Spleen (tissue), 7 donors: ENCODE measurements at regions not wholly inside any gene's neighbourhood (a gene's known extent, or its start where the extent isn't known, plus 50 kb on each side); places are given as distances from the start of the nearest gene placed in this dataset.

ENCODE experiments used
- POLR2AphosphoS5 ChIP-seq, 3 donors: sonication (generic); formaldehyde crosslinking; IDR thresholded peaks; one replicate each; pipeline ENCODE4 v1.5.1; 2017; ENCODE audit warnings: antibody characterized with exemption in 3 of 3
- TF ChIP-seq, protein P1 (sequence below), 11 experiments: fragments of 200-600 bp in 7 of 11; fragments of 450-650 bp in 4 of 11; sonication (generic) in 4 of 11; IDR thresholded peaks in 8 of 11; conservative IDR thresholded peaks in 3 of 11; 1 replicate in 7 of 11; 2 replicates in 4 of 11; pipeline versions ENCODE4 v1.4.0 to v1.8.0; 2016 to 2021; ENCODE audit warnings: antibody characterized with exemption in 11 of 11, inconsistent platforms in 4 of 11, mild to moderate bottlenecking in 1 of 11
- donor health status: DM: no; HTN: no; CAD: no; lungs with moderate emphysema.
- donor health status: DM: no; HTN: no; CAD: no.
- donor health status: DM: no; HTN: no; CAD: no.

DNA sequence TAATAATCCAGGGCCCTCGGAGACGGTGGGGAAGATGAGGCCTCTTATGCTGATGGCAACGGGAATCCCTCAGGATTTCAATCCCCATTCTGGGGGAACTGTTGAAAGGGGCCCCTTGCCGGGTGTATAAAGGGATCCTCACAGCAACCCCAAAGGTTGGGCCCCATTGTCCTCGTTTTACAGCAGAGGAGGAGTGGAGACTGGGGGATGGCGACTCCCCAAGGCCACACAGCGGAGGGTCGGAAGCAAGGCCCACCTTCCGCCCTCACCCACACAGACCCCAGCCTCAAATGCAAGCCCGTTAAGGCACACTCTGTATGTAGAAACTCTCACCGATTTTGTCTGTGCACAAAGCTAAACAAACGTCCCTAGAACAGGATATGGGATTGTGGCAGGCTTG, 327.9 kb upstream of the DIO3 start:
- no peak for TF ChIP-seq POLR2AphosphoS5 (IDR thresholded peaks at IDR 0.05)
- TF ChIP-seq, protein P1, sequence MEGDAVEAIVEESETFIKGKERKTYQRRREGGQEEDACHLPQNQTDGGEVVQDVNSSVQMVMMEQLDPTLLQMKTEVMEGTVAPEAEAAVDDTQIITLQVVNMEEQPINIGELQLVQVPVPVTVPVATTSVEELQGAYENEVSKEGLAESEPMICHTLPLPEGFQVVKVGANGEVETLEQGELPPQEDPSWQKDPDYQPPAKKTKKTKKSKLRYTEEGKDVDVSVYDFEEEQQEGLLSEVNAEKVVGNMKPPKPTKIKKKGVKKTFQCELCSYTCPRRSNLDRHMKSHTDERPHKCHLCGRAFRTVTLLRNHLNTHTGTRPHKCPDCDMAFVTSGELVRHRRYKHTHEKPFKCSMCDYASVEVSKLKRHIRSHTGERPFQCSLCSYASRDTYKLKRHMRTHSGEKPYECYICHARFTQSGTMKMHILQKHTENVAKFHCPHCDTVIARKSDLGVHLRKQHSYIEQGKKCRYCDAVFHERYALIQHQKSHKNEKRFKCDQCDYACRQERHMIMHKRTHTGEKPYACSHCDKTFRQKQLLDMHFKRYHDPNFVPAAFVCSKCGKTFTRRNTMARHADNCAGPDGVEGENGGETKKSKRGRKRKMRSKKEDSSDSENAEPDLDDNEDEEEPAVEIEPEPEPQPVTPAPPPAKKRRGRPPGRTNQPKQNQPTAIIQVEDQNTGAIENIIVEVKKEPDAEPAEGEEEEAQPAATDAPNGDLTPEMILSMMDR (IDR thresholded peaks at IDR 0.05 in 8 of 11, conservative IDR thresholded peaks at IDR 0.05 in 3 of 11): no peak
